Panc1 (cell line): ENCODE measurements at regions not wholly inside any gene's neighbourhood (a gene's known extent, or its start where the extent isn't known, plus 50 kb on each side); places are given as distances from the start of the nearest gene placed in this dataset.

Experiments
- ATAC-seq: fragments of 200-7000 bp; cut with Tn5 transposase; 2 replicates; pipeline ENCODE4 v1.9.1; 2020; ENCODE audit warnings: mild to moderate bottlenecking, moderate library complexity
- BruUV-seq: library from RNA; stranded (reverse); fragments of 400-500 nt; replicated peaks from 2 replicates; lab custom pipeline; 2021; lab: Mats Ljungman, UMichigan
- CTCF ChIA-PET: fragments of 300-600 bp; sonication (Branson Sonifier 250); formaldehyde crosslinking; loops from one replicate; lab custom pipeline; 2022; ENCODE audit warnings: antibody characterized with exemption; lab: Charles Lee
- POLR2A ChIA-PET: fragments of 300-600 bp; sonication (Branson Sonifier 250); formaldehyde crosslinking; loops from one replicate; lab custom pipeline; 2022; ENCODE audit warnings: antibody characterized with exemption; lab: Charles Lee
- DNase-seq: peaks from one replicate; pipeline ENCODE4 v3.0.0-alpha.2; 2010; ENCODE audit warnings: low read depth, low spot score
- H3K27ac ChIP-seq: 2 replicates; pipeline ENCODE4 v1.5.1; 2011; ENCODE audit warnings: mild to moderate bottlenecking, low read length, inconsistent platforms
- H3K27me3 ChIP-seq: fragments of 200-500 bp; sonication (Bioruptor generic); 2 replicates; pipeline ENCODE4 v1.6.0; 2014; ENCODE audit warnings: low read length, inconsistent platforms; ENCODE audit not compliant: control insufficient read depth, insufficient read depth
- H3K36me3 ChIP-seq: fragments of 200-500 bp; sonication (Bioruptor generic); 2 replicates; pipeline ENCODE4 v1.5.1; 2014; ENCODE audit warnings: inconsistent platforms, mild to moderate bottlenecking, low read length, moderate library complexity; ENCODE audit not compliant: control insufficient read depth, insufficient read depth
- H3K4me1 ChIP-seq: 2 replicates; pipeline ENCODE4 v1.5.1; 2011; ENCODE audit warnings: inconsistent platforms, mild to moderate bottlenecking, low read length, moderate library complexity; ENCODE audit not compliant: control insufficient read depth, insufficient read depth
- H3K4me3 ChIP-seq, 2 experiments: 2 replicates each; pipeline ENCODE4 v1.5.1; 2011 to 2012; ENCODE audit warnings: low read depth in 2 of 2, low read length in 2 of 2, mild to moderate bottlenecking in 2 of 2, inconsistent platforms in 1 of 2, moderate library complexity in 1 of 2
- H3K9me3 ChIP-seq: fragments of 200-500 bp; sonication (Bioruptor generic); 2 replicates; pipeline ENCODE4 v1.5.1; 2014; ENCODE audit warnings: low read depth, mild to moderate bottlenecking, inconsistent platforms, low read length, moderate library complexity; ENCODE audit not compliant: control insufficient read depth, insufficient read depth
- POLR2AphosphoS5 ChIP-seq: IDR thresholded peaks from 2 replicates; pipeline ENCODE4 v1.6.1; 2012; ENCODE audit warnings: mild to moderate bottlenecking, low read depth, low read length, moderate library complexity
- REST ChIP-seq, 2 experiments: IDR thresholded peaks; 2 replicates each; pipeline ENCODE4 v1.6.1; 2011 to 2012; ENCODE audit warnings: low read depth in 2 of 2, control low read depth in 1 of 2, low read length in 1 of 2, mild to moderate bottlenecking in 1 of 2, moderate library complexity in 1 of 2; ENCODE audit not compliant: insufficient read depth in 1 of 2
- SIN3A ChIP-seq: IDR thresholded peaks from 2 replicates; pipeline ENCODE4 v1.6.1; 2012; ENCODE audit warnings: low read depth, mild to moderate bottlenecking, low read length, moderate library complexity, borderline replicate concordance; ENCODE audit not compliant: insufficient read depth
- TCF7L2 ChIP-seq: IDR thresholded peaks from 2 replicates; pipeline ENCODE4 v1.6.1; 2011; ENCODE audit warnings: mild to moderate bottlenecking, low read depth, low read length, inconsistent platforms
- in situ Hi-C: cut with HindIII; loops from 2 replicates; pipeline ENCODE4 v1.10.0; 2016; ENCODE audit warnings: low sequenced_read_pairs, low pct_unique_long_range_greater_than_20kb
- intact Hi-C: fragments of 100-400 bp; cut with micrococcal nuclease; formaldehyde crosslinking; loops from one replicate; pipeline ENCODE4 v1.10.0; 2022; ENCODE audit not compliant: unreplicated experiment
- TF ChIP-seq, protein P1 (sequence below): fragments of 450-650 bp; IDR thresholded peaks from 2 replicates; pipeline ENCODE4 v1.5.1; 2017; ENCODE audit warnings: mild to moderate bottlenecking

GRCh38 chr2:61762292-61762691, 91.6 kb downstream of the FAM161A start:
- Histone ChIP-seq H3K27ac (peak overlapping the region; percentile 3; the same call in 1 of the 2 replicates), H3K4me1 (peaks cover 13% of the 10 kb centered on the region; the same call in 1 of the 2 replicates), H3K36me3 (no peaks in the 10 kb centered on the region; the same call in 1 of the 2 replicates), H3K27me3 (no peaks in the 10 kb centered on the region), H3K9me3 (no peaks in the 10 kb centered on the region), H3K4me3 (peak overlapping the region in 1 of 2 experiments; percentile 2; a peak in 1 of 4 replicates)
- in situ Hi-C loops (no loop called here), intact Hi-C loops (no loop called here)
- DNase-seq (no peak), ATAC-seq (no peak)
- TF ChIP-seq, protein P1, sequence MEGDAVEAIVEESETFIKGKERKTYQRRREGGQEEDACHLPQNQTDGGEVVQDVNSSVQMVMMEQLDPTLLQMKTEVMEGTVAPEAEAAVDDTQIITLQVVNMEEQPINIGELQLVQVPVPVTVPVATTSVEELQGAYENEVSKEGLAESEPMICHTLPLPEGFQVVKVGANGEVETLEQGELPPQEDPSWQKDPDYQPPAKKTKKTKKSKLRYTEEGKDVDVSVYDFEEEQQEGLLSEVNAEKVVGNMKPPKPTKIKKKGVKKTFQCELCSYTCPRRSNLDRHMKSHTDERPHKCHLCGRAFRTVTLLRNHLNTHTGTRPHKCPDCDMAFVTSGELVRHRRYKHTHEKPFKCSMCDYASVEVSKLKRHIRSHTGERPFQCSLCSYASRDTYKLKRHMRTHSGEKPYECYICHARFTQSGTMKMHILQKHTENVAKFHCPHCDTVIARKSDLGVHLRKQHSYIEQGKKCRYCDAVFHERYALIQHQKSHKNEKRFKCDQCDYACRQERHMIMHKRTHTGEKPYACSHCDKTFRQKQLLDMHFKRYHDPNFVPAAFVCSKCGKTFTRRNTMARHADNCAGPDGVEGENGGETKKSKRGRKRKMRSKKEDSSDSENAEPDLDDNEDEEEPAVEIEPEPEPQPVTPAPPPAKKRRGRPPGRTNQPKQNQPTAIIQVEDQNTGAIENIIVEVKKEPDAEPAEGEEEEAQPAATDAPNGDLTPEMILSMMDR = no peak
- TF ChIP-seq TCF7L2 (no peak), SIN3A (no peak), REST (IDR thresholded peaks at IDR 0.05; ENCODE audit: insufficient read depth in 1 of 2, low read depth in 2 of 2, low read length in 1 of 2) (no peak), POLR2AphosphoS5 (no peak)
- ChIA-PET POLR2A (no interaction called here), CTCF (no interaction called here)
- no TSS peak for BruUV-seq

DNA sequence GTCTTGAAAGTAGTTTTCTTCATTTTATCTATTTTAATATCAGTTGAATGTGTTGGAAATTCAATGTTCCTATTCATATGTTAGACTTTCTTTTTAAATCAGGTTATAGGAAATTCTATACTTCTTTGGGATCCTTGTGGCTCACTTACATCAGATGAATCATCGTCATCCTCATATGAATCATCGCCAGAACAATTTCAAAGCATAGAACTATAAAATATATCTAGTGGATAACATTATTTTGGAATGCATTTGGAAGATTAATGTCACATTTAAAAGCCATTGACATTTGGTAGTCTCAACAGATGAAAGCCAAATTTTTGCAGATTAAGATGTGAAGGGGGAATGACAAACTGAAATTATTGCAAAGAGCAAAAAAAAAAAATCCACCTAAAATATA, 94.1 kb downstream of the FAM161A start:
- no peaks in the 10 kb centered on the region for H3K9me3 ChIP-seq
- in situ Hi-C loops = no loop called here
- CTCF ChIA-PET = no interaction called here
- H3K36me3 ChIP-seq = no peaks in the 10 kb centered on the region; the same call in 1 of the 2 replicates
- TF ChIP-seq SIN3A (no peak), POLR2AphosphoS5 (no peak), REST (IDR thresholded peaks at IDR 0.05; ENCODE audit: insufficient read depth in 1 of 2, low read depth in 2 of 2, low read length in 1 of 2) (no peak), TCF7L2 (no peak)
- TF ChIP-seq, protein P1 = no peak
- no TSS peak for BruUV-seq
- H3K4me1 ChIP-seq = peaks cover 13% of the 10 kb centered on the region; the same call in 1 of the 2 replicates
- ATAC-seq (no peak), DNase-seq (peak; percentile 74)
- H3K27ac ChIP-seq = no peak overlapping the region
- POLR2A ChIA-PET = interaction anchor here (0.6 kb wide), 1 partner anchor 489 kb away, joined by 4 read pairs; no protein-coding TSS in a partner anchor
- no peaks in the 10 kb centered on the region for H3K27me3 ChIP-seq
- no peak overlapping the region for H3K4me3 ChIP-seq
- intact Hi-C loops = no loop called here
